BJ (cell line): ENCODE measurements at regions not wholly inside any gene's neighbourhood (a gene's known extent, or its start where the extent isn't known, plus 50 kb on each side); places are given as distances from the start of the nearest gene placed in this dataset.

Experiments
- CTCF ChIA-PET: fragments of 350-600 bp; formaldehyde crosslinking; extraction: SDS; loops from one replicate; lab custom pipeline; 2021; ENCODE audit warnings: antibody characterized with exemption, inconsistent platforms; lab: Yijun Ruan, JAX
- POLR2A ChIA-PET: fragments of 300-600 bp; sonication (Branson Sonifier 250); formaldehyde crosslinking; extraction: SDS; loops from one replicate; lab custom pipeline; 2021; ENCODE audit warnings: antibody characterized with exemption; lab: Charles Lee
- DNase-seq: peaks from one replicate; pipeline ENCODE4 v3.0.0-alpha.2; 2011; ENCODE audit warnings: low read depth
- H3K27me3 ChIP-seq: 2 replicates; pipeline ENCODE4 v1.6.0; 2011; ENCODE audit warnings: low read length; ENCODE audit not compliant: control insufficient read depth, insufficient read depth
- H3K36me3 ChIP-seq: 2 replicates; pipeline ENCODE4 v1.5.1; 2011; ENCODE audit warnings: low read length; ENCODE audit not compliant: control insufficient read depth, insufficient read depth
- H3K4me3 ChIP-seq: 2 replicates; pipeline ENCODE4 v1.5.1; 2011; ENCODE audit warnings: low read depth, mild to moderate bottlenecking, control low read depth, low read length
- CTCF ChIP-seq: IDR thresholded peaks from 2 replicates; pipeline ENCODE4 v1.5.1; 2011; ENCODE audit warnings: low read depth, mild to moderate bottlenecking, control low read depth, inconsistent platforms, low read length, moderate library complexity; ENCODE audit not compliant: insufficient read depth

GRCh38 chr18:66727991-66728390, 124.1 kb upstream of the CDH19 start:
- no peak for DNase-seq
- CTCF ChIA-PET: no interaction called here
- H3K36me3 ChIP-seq: no peaks in the 10 kb centered on the region
- no peak for TF ChIP-seq CTCF
- no peak overlapping the region for H3K4me3 ChIP-seq
- no peaks in the 10 kb centered on the region for H3K27me3 ChIP-seq
- POLR2A ChIA-PET: no interaction called here

GRCh38 chr18:66724664-66725356, 120.9 kb upstream of the CDH19 start:
- no peak for TF ChIP-seq CTCF
- POLR2A ChIA-PET: no interaction called here

GRCh38 chr18:66722671-66723070, 118.8 kb upstream of the CDH19 start:
- CTCF ChIA-PET: no interaction called here
- DNase-seq: no peak
- POLR2A ChIA-PET: no interaction called here
- Histone ChIP-seq H3K27me3 (no peaks in the 10 kb centered on the region), H3K4me3 (no peak overlapping the region), H3K36me3 (no peaks in the 10 kb centered on the region)
- no peak for TF ChIP-seq CTCF

More at GRCh38 chr18:66724664-66725356, 120.9 kb upstream of the CDH19 start:
- H3K4me3 ChIP-seq: no peak overlapping the region
- no peaks in the 10 kb centered on the region for H3K36me3 ChIP-seq
- H3K27me3 ChIP-seq: no peaks in the 10 kb centered on the region
- CTCF ChIA-PET: no interaction called here
- no peak for DNase-seq

GRCh38 chr18:66708646-66709045, 104.8 kb upstream of the CDH19 start:
- no peak for TF ChIP-seq CTCF
- ChIA-PET POLR2A (no interaction called here), CTCF (no interaction called here)
- H3K4me3 ChIP-seq: no peak overlapping the region
- DNase-seq: no peak
- no peaks in the 10 kb centered on the region for H3K36me3 ChIP-seq
- H3K27me3 ChIP-seq: no peaks in the 10 kb centered on the region

GRCh38 chr18:66707473-66707872, 103.6 kb upstream of the CDH19 start:
- no peak overlapping the region for H3K4me3 ChIP-seq
- CTCF ChIA-PET: no interaction called here
- TF ChIP-seq CTCF: no peak
- no peaks in the 10 kb centered on the region for H3K27me3 ChIP-seq
- POLR2A ChIA-PET: no interaction called here
- DNase-seq: no peak
- no peaks in the 10 kb centered on the region for H3K36me3 ChIP-seq
